OCI-LY1 (cell line): ENCODE measurements at regions not wholly inside any gene's neighbourhood (a gene's known extent, or its start where the extent isn't known, plus 50 kb on each side); places are given as distances from the start of the nearest gene placed in this dataset.

Experiments used
- EZH2 ChIP-seq: fragments of 200-600 bp; sonication (generic), shearing (Covaris generic); IDR thresholded peaks from 2 replicates; pipeline ENCODE4 v1.8.0; 2017; ENCODE audit warnings: borderline replicate concordance, mixed run types, mild to moderate bottlenecking, antibody characterized with exemption, low read length, moderate library complexity, mixed read lengths
- TF ChIP-seq, protein P1 (sequence below): fragments of 200-600 bp; sonication (generic), shearing (Covaris generic); IDR thresholded peaks from 2 replicates; pipeline ENCODE4 v1.5.1; 2017; ENCODE audit warnings: mild to moderate bottlenecking, antibody characterized with exemption, low read length, moderate library complexity, mixed read lengths

DNA sequence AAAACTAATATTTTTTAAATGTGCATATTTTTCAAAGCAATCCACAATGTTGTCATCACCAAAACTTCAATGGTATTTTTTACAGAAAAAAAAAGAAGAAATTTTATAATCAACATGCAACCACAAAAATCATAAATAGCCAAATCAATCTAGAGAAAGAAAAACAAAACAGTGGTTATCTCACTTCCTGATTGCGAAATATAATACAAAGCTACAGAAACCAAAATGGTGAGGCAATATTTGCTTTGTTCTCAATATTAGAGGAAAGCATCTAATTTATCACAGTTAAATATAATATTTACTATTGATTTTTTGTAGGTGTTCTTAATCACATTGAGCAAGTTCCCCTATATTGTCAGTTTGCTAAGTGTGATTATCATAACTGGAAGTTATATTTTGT lies 720.7 kb upstream of the ADGRB3 start:
- TF ChIP-seq, protein P1, sequence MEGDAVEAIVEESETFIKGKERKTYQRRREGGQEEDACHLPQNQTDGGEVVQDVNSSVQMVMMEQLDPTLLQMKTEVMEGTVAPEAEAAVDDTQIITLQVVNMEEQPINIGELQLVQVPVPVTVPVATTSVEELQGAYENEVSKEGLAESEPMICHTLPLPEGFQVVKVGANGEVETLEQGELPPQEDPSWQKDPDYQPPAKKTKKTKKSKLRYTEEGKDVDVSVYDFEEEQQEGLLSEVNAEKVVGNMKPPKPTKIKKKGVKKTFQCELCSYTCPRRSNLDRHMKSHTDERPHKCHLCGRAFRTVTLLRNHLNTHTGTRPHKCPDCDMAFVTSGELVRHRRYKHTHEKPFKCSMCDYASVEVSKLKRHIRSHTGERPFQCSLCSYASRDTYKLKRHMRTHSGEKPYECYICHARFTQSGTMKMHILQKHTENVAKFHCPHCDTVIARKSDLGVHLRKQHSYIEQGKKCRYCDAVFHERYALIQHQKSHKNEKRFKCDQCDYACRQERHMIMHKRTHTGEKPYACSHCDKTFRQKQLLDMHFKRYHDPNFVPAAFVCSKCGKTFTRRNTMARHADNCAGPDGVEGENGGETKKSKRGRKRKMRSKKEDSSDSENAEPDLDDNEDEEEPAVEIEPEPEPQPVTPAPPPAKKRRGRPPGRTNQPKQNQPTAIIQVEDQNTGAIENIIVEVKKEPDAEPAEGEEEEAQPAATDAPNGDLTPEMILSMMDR = no peak
- no peak for TF ChIP-seq EZH2
